ENCODE measurements at regions not wholly inside any gene's neighbourhood (a gene's known extent, or its start where the extent isn't known, plus 50 kb on each side); places are given as distances from the start of the nearest gene placed in this dataset.

GRCh38 chr9:90055226-90055625 is 450.4 kb downstream of the GADD45G start:
- Histone ChIP-seq H3F3A (ENCODE audit: insufficient read depth, low read length, poor library complexity, severe bottlenecking) (no peaks in the 10 kb centered on the region), H3K9me2 (ENCODE audit: insufficient read depth, low read length) (no peaks in the 10 kb centered on the region), H3K79me2 (replicated peaks; ENCODE audit: insufficient read depth, low read length) (no peaks in the 10 kb centered on the region), H3K4me2 (ENCODE audit: low read length) (no peak overlapping the region), H3K36me3 (ENCODE audit: insufficient read depth, low read length) (no peaks in the 10 kb centered on the region), H3K4me3 (ENCODE audit: low read length) (no peak overlapping the region), H2AFZ (ENCODE audit: low read depth, low read length) (no peak overlapping the region), H4K20me1 (ENCODE audit: insufficient read depth) (no peaks in the 10 kb centered on the region), H3K9ac (ENCODE audit: low read length) (no peak overlapping the region), H3K9me3 (ENCODE audit: low read length) (no peaks in the 10 kb centered on the region), H3K27ac (ENCODE audit: low read length) (no peak overlapping the region), H3K27me3 (ENCODE audit: insufficient read depth, low read depth, low read length) (no peaks in the 10 kb centered on the region)
- TF ChIP-seq EZH2 (IDR thresholded peaks at IDR 0.05; ENCODE audit: borderline replicate concordance, insufficient read depth, low read length, poor library complexity, severe bottlenecking) = no peak
- TF ChIP-seq CTCF (IDR thresholded peaks at IDR 0.05; ENCODE audit: poor library complexity, severe bottlenecking) = no peak
- no peak for TF ChIP-seq RAD21 (conservative IDR thresholded peaks at IDR 0.05)
- TF ChIP-seq REST (IDR thresholded peaks at IDR 0.05; ENCODE audit: borderline replicate concordance) = no peak
- no peak for TF ChIP-seq POLR2AphosphoS5 (IDR thresholded peaks at IDR 0.05)
- no peak for TF ChIP-seq SMC3 (conservative IDR thresholded peaks at IDR 0.05; ENCODE audit: poor library complexity)
- TF ChIP-seq TAF1 (IDR thresholded peaks at IDR 0.05; ENCODE audit: low read depth) = no peak
- no peak for TF ChIP-seq EP300 (conservative IDR thresholded peaks at IDR 0.05; ENCODE audit: poor library complexity, severe bottlenecking)
- TF ChIP-seq MXI1 (conservative IDR thresholded peaks at IDR 0.05; ENCODE audit: poor library complexity, severe bottlenecking) = no peak

GRCh38 chr9:90057361-90057760 is 452.5 kb downstream of the GADD45G start:
- no peaks in the 10 kb centered on the region for H3K9me3 ChIP-seq (ENCODE audit: low read length)
- no peaks in the 10 kb centered on the region for H3K27me3 ChIP-seq (ENCODE audit: insufficient read depth, low read depth, low read length)
- no peak overlapping the region for H2AFZ ChIP-seq (ENCODE audit: low read depth, low read length)
- H3F3A ChIP-seq (ENCODE audit: insufficient read depth, low read length, poor library complexity, severe bottlenecking) = no peaks in the 10 kb centered on the region
- no peaks in the 10 kb centered on the region for H4K20me1 ChIP-seq (ENCODE audit: insufficient read depth)
- TF ChIP-seq EP300 (conservative IDR thresholded peaks at IDR 0.05; ENCODE audit: poor library complexity, severe bottlenecking) (no peak), SMC3 (conservative IDR thresholded peaks at IDR 0.05; ENCODE audit: poor library complexity) (no peak), RAD21 (conservative IDR thresholded peaks at IDR 0.05) (no peak), POLR2AphosphoS5 (IDR thresholded peaks at IDR 0.05) (no peak), CTCF (IDR thresholded peaks at IDR 0.05; ENCODE audit: poor library complexity, severe bottlenecking) (no peak), EZH2 (IDR thresholded peaks at IDR 0.05; ENCODE audit: borderline replicate concordance, insufficient read depth, low read length, poor library complexity, severe bottlenecking) (no peak), TAF1 (IDR thresholded peaks at IDR 0.05; ENCODE audit: low read depth) (no peak), MXI1 (conservative IDR thresholded peaks at IDR 0.05; ENCODE audit: poor library complexity, severe bottlenecking) (no peak), REST (IDR thresholded peaks at IDR 0.05; ENCODE audit: borderline replicate concordance) (no peak)
- H3K79me2 ChIP-seq (replicated peaks; ENCODE audit: insufficient read depth, low read length) = no peaks in the 10 kb centered on the region
- H3K4me3 ChIP-seq (ENCODE audit: low read length) = no peak overlapping the region
- no peak overlapping the region for H3K4me2 ChIP-seq (ENCODE audit: low read length)
- H3K27ac ChIP-seq (ENCODE audit: low read length) = no peak overlapping the region
- no peaks in the 10 kb centered on the region for H3K9me2 ChIP-seq (ENCODE audit: insufficient read depth, low read length)
- H3K36me3 ChIP-seq (ENCODE audit: insufficient read depth, low read length) = no peaks in the 10 kb centered on the region
- no peak overlapping the region for H3K9ac ChIP-seq (ENCODE audit: low read length)
